H1 (cell line): ENCODE measurements at regions not wholly inside any gene's neighbourhood (a gene's known extent, or its start where the extent isn't known, plus 50 kb on each side); places are given as distances from the start of the nearest gene placed in this dataset.

Experiments used
- CTCF ChIA-PET: fragments of 300-600 bp; sonication (Branson Sonifier 250); formaldehyde crosslinking; loops from one replicate; lab custom pipeline; 2021; ENCODE audit not compliant: partially characterized antibody; lab: Charles Lee
- POLR2A ChIA-PET: fragments of 300-600 bp; sonication (Branson Sonifier 250); formaldehyde crosslinking; loops from one replicate; lab custom pipeline; 2021; ENCODE audit warnings: inconsistent platforms; ENCODE audit not compliant: partially characterized antibody; lab: Charles Lee
- DNase-seq, 2 experiments: peaks; one replicate each; pipeline versions ENCODE4 v3.0.0 to v3.0.0-alpha.2; 2010 to 2022; ENCODE audit warnings: low spot score in 2 of 2, low read depth in 1 of 2, mixed read lengths in 1 of 2
- FAIRE-seq: peaks from 2 replicates; lab custom pipeline; 2011; peaks lifted over from hg19 to GRCh38; lab: Jason Lieb, UNC
- H2AFZ ChIP-seq: 2 replicates; pipeline ENCODE4 v1.8.1; 2012; ENCODE audit warnings: low read length, inconsistent platforms
- H2AK5ac ChIP-seq: 2 replicates; pipeline ENCODE4 v1.6.1; 2013; ENCODE audit warnings: low read depth, low read length
- H2BK120ac ChIP-seq: replicated peaks from 2 replicates; pipeline ENCODE3; 2013; ENCODE audit warnings: low read depth, low read length, inconsistent platforms
- H2BK12ac ChIP-seq: 2 replicates; pipeline ENCODE4 v1.6.1; 2013; ENCODE audit warnings: low read depth, low read length
- H2BK15ac ChIP-seq: 2 replicates; pipeline ENCODE4 v1.6.1; 2013; ENCODE audit warnings: low read length
- H2BK20ac ChIP-seq: 2 replicates; pipeline ENCODE4 v1.6.1; 2013; ENCODE audit warnings: low read length
- H2BK5ac ChIP-seq: 2 replicates; pipeline ENCODE4 v1.6.1; 2013; ENCODE audit warnings: low read depth, low read length
- H3K14ac ChIP-seq: 2 replicates; pipeline ENCODE4 v1.6.1; 2013; ENCODE audit warnings: inconsistent platforms; ENCODE audit not compliant: insufficient read length
- H3K18ac ChIP-seq: 2 replicates; pipeline ENCODE4 v1.6.1; 2013; ENCODE audit warnings: low read length; ENCODE audit errors: extremely low read depth
- H3K23ac ChIP-seq: 2 replicates; pipeline ENCODE4 v1.6.1; 2013; ENCODE audit warnings: inconsistent platforms; ENCODE audit not compliant: insufficient read length
- H3K23me2 ChIP-seq: 2 replicates; pipeline ENCODE4 v1.6.1; 2013; ENCODE audit warnings: low read depth, low read length
- H3K27ac ChIP-seq: 2 replicates; pipeline ENCODE4 v1.6.1; 2011; ENCODE audit warnings: low read depth, low read length, inconsistent platforms
- H3K27me3 ChIP-seq, 4 experiments: replicated peaks in 1 of 4; 1 replicate in 1 of 4; 2 replicates in 3 of 4; pipeline versions ENCODE4 v1.6.1 to v1.8.1; 2011 to 2013; ENCODE audit warnings: low read length in 3 of 4, mild to moderate bottlenecking in 3 of 4, inconsistent platforms in 2 of 4, mixed read lengths in 2 of 4, moderate library complexity in 1 of 4; ENCODE audit not compliant: control insufficient read depth in 3 of 4, insufficient read depth in 3 of 4; ENCODE audit errors: extremely low read depth in 1 of 4
- H3K36me3 ChIP-seq, 4 experiments: 2 replicates each; pipeline versions ENCODE4 v1.6.1 to v1.8.1; 2011 to 2013; ENCODE audit warnings: mild to moderate bottlenecking in 4 of 4, low read length in 3 of 4, moderate library complexity in 2 of 4, control low read depth in 1 of 4, inconsistent platforms in 1 of 4; ENCODE audit not compliant: insufficient read depth in 4 of 4, control insufficient read depth in 2 of 4
- H3K4ac ChIP-seq: replicated peaks from 2 replicates; pipeline ENCODE3; 2013; ENCODE audit warnings: low read length, low read depth, mixed read lengths, inconsistent platforms; ENCODE audit not compliant: insufficient read length
- H3K4me1 ChIP-seq, 4 experiments: replicated peaks in 1 of 4; 1 replicate in 1 of 4; 2 replicates in 3 of 4; pipeline versions ENCODE4 v1.6.1 to v1.8.1; 2011 to 2013; ENCODE audit warnings: low read length in 3 of 4, inconsistent platforms in 2 of 4, mixed read lengths in 1 of 4; ENCODE audit not compliant: insufficient read depth in 4 of 4, control insufficient read depth in 3 of 4
- H3K4me2 ChIP-seq, 2 experiments: 2 replicates each; pipeline versions ENCODE4 v1.6.1 to v1.8.1; 2011 to 2013; ENCODE audit warnings: low read depth in 2 of 2, low read length in 2 of 2, control low read depth in 1 of 2, inconsistent platforms in 1 of 2, mild to moderate bottlenecking in 1 of 2; ENCODE audit not compliant: insufficient read depth in 1 of 2
- H3K4me3 ChIP-seq, 4 experiments: fragments of 200-600, 300-600 bp in 1 of 4; sonication (generic), shearing (Covaris generic), sonication (Bioruptor Twin) in 1 of 4; 2 replicates each; pipeline versions ENCODE4 v1.5.1 to v1.8.1; 2011 to 2016; ENCODE audit warnings: low read length in 4 of 4, low read depth in 3 of 4, control low read depth in 2 of 4, inconsistent platforms in 2 of 4, mild to moderate bottlenecking in 2 of 4, mixed read lengths in 1 of 4, moderate library complexity in 1 of 4; ENCODE audit not compliant: insufficient read depth in 2 of 4; ENCODE audit errors: extremely low read depth in 1 of 4
- H3K56ac ChIP-seq: replicated peaks from 2 replicates; pipeline ENCODE3; 2013; ENCODE audit warnings: low read depth, mild to moderate bottlenecking, mixed read lengths, low read length, inconsistent platforms; ENCODE audit not compliant: insufficient read length
- H3K79me1 ChIP-seq: 2 replicates; pipeline ENCODE4 v1.6.1; 2013; ENCODE audit warnings: low read depth, low read length, control low read depth
- H3K79me2 ChIP-seq, 2 experiments: 2 replicates each; pipeline versions ENCODE4 v1.6.1 to v1.8.1; 2012 to 2013; ENCODE audit warnings: low read length in 2 of 2, mild to moderate bottlenecking in 2 of 2, inconsistent platforms in 1 of 2; ENCODE audit not compliant: insufficient read depth in 2 of 2, control insufficient read depth in 1 of 2
- H3K9ac ChIP-seq, 4 experiments: replicated peaks in 1 of 4; 1 replicate in 1 of 4; 2 replicates in 3 of 4; pipeline versions ENCODE4 v1.6.1 to v1.8.1; 2011 to 2013; ENCODE audit warnings: low read depth in 3 of 4, low read length in 3 of 4, control low read depth in 2 of 4, mild to moderate bottlenecking in 2 of 4, moderate library complexity in 2 of 4, inconsistent platforms in 1 of 4; ENCODE audit errors: extremely low read depth in 1 of 4
- H3K9me3 ChIP-seq, 2 experiments: 2 replicates each; pipeline versions ENCODE4 v1.6.1 to v1.8.1; 2012 to 2013; ENCODE audit warnings: mild to moderate bottlenecking in 2 of 2, moderate library complexity in 2 of 2, control low read depth in 1 of 2, inconsistent platforms in 1 of 2, low read depth in 1 of 2, low read length in 1 of 2, mixed read lengths in 1 of 2; ENCODE audit not compliant: insufficient read depth in 2 of 2
- H4K20me1 ChIP-seq, 2 experiments: replicated peaks in 1 of 2; 2 replicates each; pipeline versions ENCODE3 to v1.8.1; 2011 to 2013; ENCODE audit warnings: inconsistent platforms in 2 of 2, low read length in 2 of 2, mild to moderate bottlenecking in 1 of 2; ENCODE audit not compliant: insufficient read depth in 2 of 2, control insufficient read depth in 1 of 2
- H4K5ac ChIP-seq: 2 replicates; pipeline ENCODE4 v1.6.1; 2013; ENCODE audit warnings: low read length, low read depth, mixed read lengths, inconsistent platforms; ENCODE audit not compliant: insufficient read length
- H4K8ac ChIP-seq: 2 replicates; pipeline ENCODE4 v1.8.0; 2013; ENCODE audit warnings: mild to moderate bottlenecking, moderate library complexity, low read length, inconsistent platforms; ENCODE audit not compliant: insufficient read depth; ENCODE audit errors: extremely low read depth
- H4K91ac ChIP-seq: replicated peaks from 2 replicates; pipeline ENCODE3; 2013; ENCODE audit warnings: low read length, mixed read lengths, inconsistent platforms; ENCODE audit not compliant: insufficient read length
- BACH1 ChIP-seq: IDR thresholded peaks from 2 replicates; pipeline ENCODE4 v1.6.1; 2012; ENCODE audit warnings: low read length, improper control_type of control experiment
- BCL11A ChIP-seq, 2 experiments: IDR thresholded peaks; one replicate each; pipeline ENCODE4 v1.6.1; 2011; ENCODE audit warnings: low read depth in 2 of 2, low read length in 2 of 2, mild to moderate bottlenecking in 2 of 2
- CBX8 ChIP-seq: fragments of 300-800, 300-1000 bp; sonication (generic); IDR thresholded peaks from 2 replicates; pipeline ENCODE4 v1.7.1; 2016; ENCODE audit warnings: low read depth, low read length, borderline replicate concordance
- CHD2 ChIP-seq: IDR thresholded peaks from 2 replicates; pipeline ENCODE4 v1.6.1; 2012; ENCODE audit warnings: low read length, improper control_type of control experiment
- CREB1 ChIP-seq: IDR thresholded peaks from 2 replicates; pipeline ENCODE4 v1.6.1; 2012; ENCODE audit warnings: inconsistent platforms
- E2F6 ChIP-seq: IDR thresholded peaks from 2 replicates; pipeline ENCODE4 v1.6.1; 2012; ENCODE audit warnings: inconsistent platforms
- EGR1 ChIP-seq: IDR thresholded peaks from 2 replicates; pipeline ENCODE4 v1.6.1; 2011; ENCODE audit warnings: low read depth, low read length, borderline replicate concordance
- MAFK ChIP-seq: IDR thresholded peaks from 2 replicates; pipeline ENCODE4 v1.6.1; 2012; ENCODE audit warnings: low read depth, mild to moderate bottlenecking, improper control_type of control experiment, low read length
- RAD21 ChIP-seq, 2 experiments: IDR thresholded peaks in 1 of 2; conservative IDR thresholded peaks in 1 of 2; 2 replicates each; pipeline ENCODE4 v1.6.1; 2011; ENCODE audit warnings: low read depth in 2 of 2, low read length in 2 of 2, improper control_type of control experiment in 1 of 2, inconsistent platforms in 1 of 2, mild to moderate bottlenecking in 1 of 2, moderate library complexity in 1 of 2
- RNF2 ChIP-seq: fragments of 200-900, 300-1000 bp; sonication (generic); IDR thresholded peaks from 2 replicates; pipeline ENCODE4 v1.7.1; 2016; ENCODE audit warnings: borderline replicate concordance, low read depth, mild to moderate bottlenecking, antibody characterized with exemption, low read length; ENCODE audit not compliant: poor library complexity, severe bottlenecking; ENCODE audit errors: missing control alignments
- TAF7 ChIP-seq: optimal IDR thresholded peaks from 2 replicates; pipeline ENCODE3; 2011; ENCODE audit warnings: low read depth, mild to moderate bottlenecking, inconsistent platforms, low read length, moderate library complexity, borderline replicate concordance
- USF2 ChIP-seq: IDR thresholded peaks from 2 replicates; pipeline ENCODE4 v1.6.1; 2011; ENCODE audit warnings: low read length, improper control_type of control experiment
- YY1 ChIP-seq: IDR thresholded peaks from 2 replicates; pipeline ENCODE4 v1.6.1; 2011; ENCODE audit warnings: low read depth, mild to moderate bottlenecking, low read length
- WGBS, 2 experiments: shearing (Covaris generic) in 1 of 2; methylation state at CpG; one replicate each; pipeline versions ENCODE4 v1.1.6 to v1.1.7; 2013 to 2015; ENCODE audit warnings: low lambda C conversion rate in 2 of 2, mixed read lengths in 2 of 2, inconsistent platforms in 1 of 2, low coverage in 1 of 2, missing lambda C conversion rate in 1 of 2; ENCODE audit not compliant: insufficient replicate concordance in 2 of 2, insufficient coverage in 1 of 2, insufficient read length in 1 of 2; ENCODE audit errors: extremely low coverage in 1 of 2, missing lambda C conversion rate in 1 of 2; 5-methylcytosine and 5-hydroxymethylcytosine counted together

- no peak overlapping the region for H3K23ac ChIP-seq
- whole genome bisulfite sequencing, 2 experiments = 92% methylated on average over 4 of the region's 4 CpGs; no CpG with 5 or more reads in 1 of the 2 experiments
- no peak overlapping the region for H3K4me3 ChIP-seq
- no peaks in the 10 kb centered on the region for H3K79me2 ChIP-seq
- POLR2A ChIA-PET = no interaction called here
- CTCF ChIA-PET = no interaction called here
- H4K8ac ChIP-seq = no peak overlapping the region
- H2AK5ac ChIP-seq = no peak overlapping the region
- no peaks in the 10 kb centered on the region for H3K27me3 ChIP-seq
- no peak overlapping the region for H4K91ac ChIP-seq
- H2AFZ ChIP-seq = no peak overlapping the region
- no peak overlapping the region for H3K56ac ChIP-seq
- no peaks in the 10 kb centered on the region for H4K20me1 ChIP-seq
- H3K27ac ChIP-seq = no peak overlapping the region
- no peak overlapping the region for H3K14ac ChIP-seq
- H3K4me2 ChIP-seq = no peak overlapping the region
- no peaks in the 10 kb centered on the region for H3K23me2 ChIP-seq
- H2BK120ac ChIP-seq = no peak overlapping the region
- no peak overlapping the region for H2BK5ac ChIP-seq
- H3K36me3 ChIP-seq = no peaks in the 10 kb centered on the region
- no peak overlapping the region for H3K18ac ChIP-seq
- TF ChIP-seq MAFK (no peak), CHD2 (no peak), BCL11A (IDR thresholded peaks at IDR 0.05; ENCODE audit: low read depth in 2 of 2, low read length in 2 of 2) (no peak), CREB1 (no peak), EGR1 (no peak), E2F6 (no peak), USF2 (no peak), YY1 (no peak), RAD21 (IDR thresholded peaks at IDR 0.05 in 1 of 2, conservative IDR thresholded peaks at IDR 0.05 in 1 of 2; ENCODE audit: low read depth in 2 of 2, low read length in 2 of 2) (no peak), TAF7 (no peak), BACH1 (no peak), RNF2 (no peak), CBX8 (no peak)
- H3K9me3 ChIP-seq = no peaks in the 10 kb centered on the region
- no peak overlapping the region for H3K9ac ChIP-seq
- no peaks in the 10 kb centered on the region for H3K79me1 ChIP-seq
- H2BK12ac ChIP-seq = no peak overlapping the region
- H2BK20ac ChIP-seq = no peak overlapping the region
- H4K5ac ChIP-seq = no peak overlapping the region
- H2BK15ac ChIP-seq = no peak overlapping the region; the same call in 1 of the 2 replicates
- H3K4me1 ChIP-seq = peaks cover 0 to 8% (median 4%) of the 10 kb centered on the region in 4 experiments; a peak in 3 of 7 replicates
- H3K4ac ChIP-seq = no peak overlapping the region
- FAIRE-seq (no peak), DNase-seq (no peak)
These were observed 56.4 kb upstream of the CCDC6 start for GRCh38 chr10:59962756-59963155.
